ENCODE measurements at regions not wholly inside any gene's neighbourhood (a gene's known extent, or its start where the extent isn't known, plus 50 kb on each side); places are given as distances from the start of the nearest gene placed in this dataset.
A peak's percentile ranks its signal among the peaks of the same experiment; 100 is the strongest.

DNA sequence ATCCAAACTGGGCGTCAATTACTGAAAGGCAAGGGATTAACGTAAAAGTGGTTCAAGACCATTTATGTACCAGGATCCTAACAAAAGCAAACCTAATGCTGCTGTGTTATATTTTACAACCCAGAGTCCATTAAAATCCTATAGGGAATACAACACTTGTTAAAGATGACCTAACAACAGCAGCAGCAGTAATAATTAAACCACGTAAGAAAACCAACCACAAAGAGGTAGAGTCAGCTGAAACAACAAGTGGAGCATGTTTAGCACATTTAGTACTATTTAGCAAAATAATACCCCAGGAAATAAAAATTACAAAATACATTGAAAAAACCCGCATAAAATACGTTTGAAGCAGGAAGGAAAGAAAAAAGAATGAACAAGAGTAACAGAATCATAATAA, 82.1 kb upstream of the AGBL1 start:
- DNase-seq (ENCODE audit: low read depth) = no peak
- no peak overlapping the region for H3K4me3 ChIP-seq (ENCODE audit: low read length)
- TF ChIP-seq, protein P1, sequence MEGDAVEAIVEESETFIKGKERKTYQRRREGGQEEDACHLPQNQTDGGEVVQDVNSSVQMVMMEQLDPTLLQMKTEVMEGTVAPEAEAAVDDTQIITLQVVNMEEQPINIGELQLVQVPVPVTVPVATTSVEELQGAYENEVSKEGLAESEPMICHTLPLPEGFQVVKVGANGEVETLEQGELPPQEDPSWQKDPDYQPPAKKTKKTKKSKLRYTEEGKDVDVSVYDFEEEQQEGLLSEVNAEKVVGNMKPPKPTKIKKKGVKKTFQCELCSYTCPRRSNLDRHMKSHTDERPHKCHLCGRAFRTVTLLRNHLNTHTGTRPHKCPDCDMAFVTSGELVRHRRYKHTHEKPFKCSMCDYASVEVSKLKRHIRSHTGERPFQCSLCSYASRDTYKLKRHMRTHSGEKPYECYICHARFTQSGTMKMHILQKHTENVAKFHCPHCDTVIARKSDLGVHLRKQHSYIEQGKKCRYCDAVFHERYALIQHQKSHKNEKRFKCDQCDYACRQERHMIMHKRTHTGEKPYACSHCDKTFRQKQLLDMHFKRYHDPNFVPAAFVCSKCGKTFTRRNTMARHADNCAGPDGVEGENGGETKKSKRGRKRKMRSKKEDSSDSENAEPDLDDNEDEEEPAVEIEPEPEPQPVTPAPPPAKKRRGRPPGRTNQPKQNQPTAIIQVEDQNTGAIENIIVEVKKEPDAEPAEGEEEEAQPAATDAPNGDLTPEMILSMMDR (IDR thresholded peaks at IDR 0.05; ENCODE audit: insufficient read depth, low read depth, low read length, missing control alignments) = no peak

GRCh38 chr15:85999658-86000057, 80.0 kb upstream of the AGBL1 start:
- no peak overlapping the region for H3K4me3 ChIP-seq (ENCODE audit: low read length)
- DNase-seq (ENCODE audit: low read depth) = no peak
- TF ChIP-seq, protein P1 (IDR thresholded peaks at IDR 0.05; ENCODE audit: insufficient read depth, low read depth, low read length, missing control alignments) = no peak

GRCh38 chr15:86001200-86001599, 78.5 kb upstream of the AGBL1 start:
- no peak overlapping the region for H3K4me3 ChIP-seq (ENCODE audit: low read length)
- DNase-seq (ENCODE audit: low read depth) = peak; percentile 81
- TF ChIP-seq, protein P1 (IDR thresholded peaks at IDR 0.05; ENCODE audit: insufficient read depth, low read depth, low read length, missing control alignments) = no peak

GRCh38 chr15:86002444-86002843, 77.2 kb upstream of the AGBL1 start:
- no peak for DNase-seq (ENCODE audit: low read depth)
- H3K4me3 ChIP-seq (ENCODE audit: low read length) = no peak overlapping the region
- TF ChIP-seq, protein P1 (IDR thresholded peaks at IDR 0.05; ENCODE audit: insufficient read depth, low read depth, low read length, missing control alignments) = no peak

GRCh38 chr15:86004061-86004460, 75.6 kb upstream of the AGBL1 start:
- DNase-seq (ENCODE audit: low read depth) = no peak
- TF ChIP-seq, protein P1 (IDR thresholded peaks at IDR 0.05; ENCODE audit: insufficient read depth, low read depth, low read length, missing control alignments) = no peak
- no peak overlapping the region for H3K4me3 ChIP-seq (ENCODE audit: low read length)

DNA sequence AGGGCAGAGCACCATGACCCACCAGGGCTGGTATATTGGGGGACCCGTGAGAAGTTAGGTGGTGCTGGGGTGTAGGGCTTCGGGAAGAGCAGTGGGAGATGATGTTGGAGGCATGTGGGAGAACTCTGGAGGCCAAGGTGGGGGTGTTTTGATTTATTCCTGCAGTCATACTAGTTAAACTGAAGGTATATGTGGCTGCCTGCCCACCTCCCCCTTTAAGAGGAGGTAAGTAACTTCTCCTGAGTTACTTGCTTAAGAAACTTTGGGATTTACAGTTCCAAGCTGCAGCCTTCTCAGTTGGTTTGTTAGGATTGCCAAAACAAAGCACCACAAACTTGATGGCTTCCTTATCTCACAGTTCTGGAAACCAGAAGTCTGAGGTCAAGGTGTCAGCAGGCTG, 73.1 kb upstream of the AGBL1 start:
- no peak overlapping the region for H3K4me3 ChIP-seq (ENCODE audit: low read length)
- no peak for DNase-seq (ENCODE audit: low read depth)
- TF ChIP-seq, protein P1 (IDR thresholded peaks at IDR 0.05; ENCODE audit: insufficient read depth, low read depth, low read length, missing control alignments) = no peak

DNA sequence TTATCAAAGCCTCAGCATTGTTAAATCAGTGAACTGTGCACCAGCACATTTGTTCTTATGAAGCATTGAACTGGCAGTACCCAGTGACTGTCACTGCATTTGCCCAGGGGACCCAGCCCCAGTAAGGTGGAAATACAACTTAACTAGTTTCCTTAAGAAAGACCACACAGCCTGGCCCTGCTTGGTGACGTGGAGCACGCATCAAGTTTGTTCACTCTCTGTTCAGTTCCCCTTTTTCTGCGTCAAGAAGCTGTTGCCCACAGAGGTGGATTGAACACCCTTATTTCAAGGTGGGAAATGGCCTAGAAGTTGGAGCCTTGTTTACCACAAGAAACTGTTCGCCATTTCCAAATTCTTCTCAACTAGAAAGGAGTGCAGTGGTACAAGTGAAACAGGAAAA, 69.9 kb upstream of the AGBL1 start:
- TF ChIP-seq, protein P1 (IDR thresholded peaks at IDR 0.05; ENCODE audit: insufficient read depth, low read depth, low read length, missing control alignments) = no peak
- no peak for DNase-seq (ENCODE audit: low read depth)
- no peak overlapping the region for H3K4me3 ChIP-seq (ENCODE audit: low read length)
